Loucy (cell line): ENCODE measurements at regions not wholly inside any gene's neighbourhood (a gene's known extent, or its start where the extent isn't known, plus 50 kb on each side); places are given as distances from the start of the nearest gene placed in this dataset.

Source experiments
- CTCF ChIP-seq: fragments of 200-600 bp; sonication (generic); conservative IDR thresholded peaks from 2 replicates; pipeline ENCODE4 v1.5.1; 2014; ENCODE audit warnings: mild to moderate bottlenecking, antibody characterized with exemption, low read length
- EZH2phosphoT487 ChIP-seq: fragments of 200-600 bp; IDR thresholded peaks from 2 replicates; pipeline ENCODE4 v1.6.1; 2018; ENCODE audit warnings: antibody characterized with exemption, mild to moderate bottlenecking, moderate library complexity, borderline replicate concordance

- TF ChIP-seq CTCF: no peak
- TF ChIP-seq EZH2phosphoT487: no peak
Measured at GRCh38 chr20:6282642-6283041, 159.8 kb upstream of the FERMT1 start.
